Cardiac septum (tissue), 1 donor: ENCODE measurements at regions not wholly inside any gene's neighbourhood (a gene's known extent, or its start where the extent isn't known, plus 50 kb on each side); places are given as distances from the start of the nearest gene placed in this dataset.

Experiments used
- DNase-seq: peaks from one replicate; pipeline ENCODE4 v3.0.0-alpha.2; 2020; ENCODE audit warnings: low spot score
- intact Hi-C: fragments of 100-400 bp; cut with DNase I; formaldehyde crosslinking; loops from one replicate; pipeline ENCODE4 v1.14.0; 2022
- donor health status: DM: no; HTN: no; CAD: no.

GRCh38 chr13:34335014-34336007 is 517.4 kb downstream of the RFC3 start:
- DNase-seq, result no peak

GRCh38 chr13:34338102-34338501 is 520.2 kb downstream of the RFC3 start:
- intact Hi-C loops, result no loop called here
- no peak for DNase-seq

More at GRCh38 chr13:34335014-34336007, 517.4 kb downstream of the RFC3 start:
- intact Hi-C loops, result no loop called here

- DNase-seq, result no peak
- intact Hi-C loops, result no loop called here
Measured at GRCh38 chr13:34340534-34340933, 522.6 kb downstream of the RFC3 start.

GRCh38 chr13:34343413-34343940 is 525.5 kb downstream of the RFC3 start:
- intact Hi-C loops, result no loop called here
- DNase-seq, result no peak

- intact Hi-C loops, result no loop called here
- no peak for DNase-seq
Measured at GRCh38 chr13:34344816-34345215, 526.9 kb downstream of the RFC3 start.

GRCh38 chr13:34345258-34345965 is 527.5 kb downstream of the RFC3 start:
- intact Hi-C loops, result no loop called here
- no peak for DNase-seq

- no peak for DNase-seq
- intact Hi-C loops, result no loop called here
Measured at GRCh38 chr13:34346626-34347025, 528.7 kb downstream of the RFC3 start.

GRCh38 chr13:34347784-34348573 is 530.0 kb downstream of the RFC3 start:
- intact Hi-C loops, result no loop called here
- DNase-seq, result no peak

- intact Hi-C loops, result no loop called here
- no peak for DNase-seq
Measured at GRCh38 chr13:34349091-34349722, 531.3 kb downstream of the RFC3 start.

- DNase-seq, result no peak
- intact Hi-C loops, result loop anchor here (10.0 kb wide), 1 partner anchor 304 kb away; no protein-coding TSS in a partner anchor
Measured at GRCh38 chr13:34350671-34351070, 532.7 kb downstream of the RFC3 start.

- no peak for DNase-seq
- intact Hi-C loops, result loop anchor here (10.0 kb wide), 1 partner anchor 304 kb away; no protein-coding TSS in a partner anchor
Measured at GRCh38 chr13:34351134-34351533, 533.2 kb downstream of the RFC3 start.

- intact Hi-C loops, result loop anchor here (10.0 kb wide), 1 partner anchor 302 kb away; no protein-coding TSS in a partner anchor
- DNase-seq, result no peak
Measured at GRCh38 chr13:34352958-34353357, 535.0 kb downstream of the RFC3 start.

GRCh38 chr13:34356686-34357434 is 538.9 kb downstream of the RFC3 start:
- DNase-seq, result no peak
- intact Hi-C loops, result loop anchor here (10.0 kb wide), 1 partner anchor 298 kb away; no protein-coding TSS in a partner anchor

- intact Hi-C loops, result loop anchor here (10.0 kb wide), 1 partner anchor 297 kb away; no protein-coding TSS in a partner anchor
- DNase-seq, result no peak
Measured at GRCh38 chr13:34357435-34358232, 539.7 kb downstream of the RFC3 start.

GRCh38 chr13:34358811-34359513 is 541.0 kb downstream of the RFC3 start:
- no peak for DNase-seq
- intact Hi-C loops, result loop anchor here (10.0 kb wide), 1 partner anchor 296 kb away; no protein-coding TSS in a partner anchor

- intact Hi-C loops, result no loop called here
- DNase-seq, result no peak
Measured at GRCh38 chr13:34360702-34361101, 542.8 kb downstream of the RFC3 start.

- intact Hi-C loops, result no loop called here
- DNase-seq, result no peak
Measured at GRCh38 chr13:34361560-34361959, 543.6 kb downstream of the RFC3 start.
